GM18508 (cell line): ENCODE measurements at regions not wholly inside any gene's neighbourhood (a gene's known extent, or its start where the extent isn't known, plus 50 kb on each side); places are given as distances from the start of the nearest gene placed in this dataset.
"Not testable (repeated sequence)": the region's sequence is repeated elsewhere in the genome, so short reads cannot be mapped to it uniquely, and the experiment has no call there.

Source experiments
- ATAC-seq: cut with Tn5 transposase; IDR thresholded peaks from one replicate; pipeline ENCODE4 v1.9.1; 2021; ENCODE audit warnings: moderate number of reproducible peaks; ENCODE audit not compliant: insufficient read depth, unreplicated experiment

GRCh38 chr6:85892346-85892745 lies 249.7 kb upstream of the SYNCRIP start:
- no peak for ATAC-seq

- no peak for ATAC-seq
Measured at GRCh38 chr6:85887461-85887860, 244.8 kb upstream of the SYNCRIP start.

- no peak for ATAC-seq
Measured at GRCh38 chr6:85868685-85869084, 226.0 kb upstream of the SYNCRIP start.

- no peak for ATAC-seq
Measured at GRCh38 chr6:85867595-85867994, 224.9 kb upstream of the SYNCRIP start.

- ATAC-seq = no peak
Measured at GRCh38 chr6:85866758-85867401, 224.2 kb upstream of the SYNCRIP start.

- ATAC-seq = no peak
Measured at GRCh38 chr6:85866370-85866730, 223.7 kb upstream of the SYNCRIP start.

GRCh38 chr6:85865420-85866369 lies 223.0 kb upstream of the SYNCRIP start:
- no peak for ATAC-seq

GRCh38 chr6:85864453-85865401 lies 222.0 kb upstream of the SYNCRIP start:
- no peak for ATAC-seq

GRCh38 chr6:85856235-85856634 lies 213.5 kb upstream of the SYNCRIP start:
- no peak for ATAC-seq

GRCh38 chr6:85838351-85839119 lies 195.8 kb upstream of the SYNCRIP start:
- not testable (repeated sequence) for ATAC-seq

GRCh38 chr6:85828973-85829372 lies 186.3 kb upstream of the SYNCRIP start:
- no peak for ATAC-seq

GRCh38 chr6:85826997-85827396 lies 184.3 kb upstream of the SYNCRIP start:
- ATAC-seq = no peak

- ATAC-seq = no peak
Measured at GRCh38 chr6:85824329-85824728, 181.6 kb upstream of the SYNCRIP start.

GRCh38 chr6:85810558-85810957 lies 167.9 kb upstream of the SYNCRIP start:
- no peak for ATAC-seq

- ATAC-seq = no peak
Measured at GRCh38 chr6:85803721-85804120, 161.0 kb upstream of the SYNCRIP start.

- ATAC-seq = no peak
Measured at GRCh38 chr6:85802162-85802561, 159.5 kb upstream of the SYNCRIP start.

- ATAC-seq = no peak
Measured at GRCh38 chr6:85798931-85799652, 156.4 kb upstream of the SYNCRIP start.

- no peak for ATAC-seq
Measured at GRCh38 chr6:85797993-85798392, 155.3 kb upstream of the SYNCRIP start.

- no peak for ATAC-seq
Measured at GRCh38 chr6:85795945-85796344, 153.3 kb upstream of the SYNCRIP start.
